ENCODE measurements at regions not wholly inside any gene's neighbourhood (a gene's known extent, or its start where the extent isn't known, plus 50 kb on each side); places are given as distances from the start of the nearest gene placed in this dataset.

GRCh38 chr10:55441777-55442176 is 640.7 kb upstream of the PCDH15 start:
- no peak for ATAC-seq
- DNase-seq: no peak
- Mint-ChIP-seq H3K9me3 (peaks cover 28% of the 10 kb centered on the region), H3K27me3 (ENCODE audit: low read depth) (no peaks in the 10 kb centered on the region), H3K4me3 (no peak overlapping the region), H3K36me3 (ENCODE audit: insufficient read depth) (no peaks in the 10 kb centered on the region), H3K4me1 (ENCODE audit: low read depth) (no peaks in the 10 kb centered on the region)

GRCh38 chr10:55426138-55426537 is 625.1 kb upstream of the PCDH15 start:
- Mint-ChIP-seq H3K4me1 (ENCODE audit: low read depth) (no peaks in the 10 kb centered on the region), H3K4me3 (no peak overlapping the region), H3K27me3 (ENCODE audit: low read depth) (no peaks in the 10 kb centered on the region), H3K9me3 (peaks cover 4% of the 10 kb centered on the region), H3K36me3 (ENCODE audit: insufficient read depth) (no peaks in the 10 kb centered on the region)
- no peak for DNase-seq
- no peak for ATAC-seq

- Mint-ChIP-seq H3K36me3 (ENCODE audit: insufficient read depth) (no peaks in the 10 kb centered on the region), H3K4me1 (ENCODE audit: low read depth) (no peaks in the 10 kb centered on the region), H3K27me3 (ENCODE audit: low read depth) (no peaks in the 10 kb centered on the region), H3K9me3 (peaks cover 12% of the 10 kb centered on the region), H3K4me3 (no peak overlapping the region)
- DNase-seq (no peak), ATAC-seq (no peak)
These were observed 609.4 kb upstream of the PCDH15 start for GRCh38 chr10:55410415-55410885.

GRCh38 chr10:55404094-55404493 is 603.1 kb upstream of the PCDH15 start:
- no peaks in the 10 kb centered on the region for H3K4me1 Mint-ChIP-seq (ENCODE audit: low read depth)
- DNase-seq (no peak), ATAC-seq (no peak)
- peaks cover 5% of the 10 kb centered on the region for H3K9me3 Mint-ChIP-seq
- H3K36me3 Mint-ChIP-seq (ENCODE audit: insufficient read depth): no peaks in the 10 kb centered on the region
- no peaks in the 10 kb centered on the region for H3K27me3 Mint-ChIP-seq (ENCODE audit: low read depth)
- H3K4me3 Mint-ChIP-seq: no peak overlapping the region

GRCh38 chr10:55400075-55400849 is 599.2 kb upstream of the PCDH15 start:
- Mint-ChIP-seq H3K4me3 (no peak overlapping the region), H3K36me3 (ENCODE audit: insufficient read depth) (no peaks in the 10 kb centered on the region), H3K27me3 (ENCODE audit: low read depth) (no peaks in the 10 kb centered on the region), H3K9me3 (no peaks in the 10 kb centered on the region), H3K4me1 (ENCODE audit: low read depth) (no peaks in the 10 kb centered on the region)
- ATAC-seq (no peak), DNase-seq (no peak)

- H3K9me3 Mint-ChIP-seq: no peaks in the 10 kb centered on the region
- no peak for DNase-seq
- no peaks in the 10 kb centered on the region for H3K4me1 Mint-ChIP-seq (ENCODE audit: low read depth)
- no peaks in the 10 kb centered on the region for H3K27me3 Mint-ChIP-seq (ENCODE audit: low read depth)
- H3K36me3 Mint-ChIP-seq (ENCODE audit: insufficient read depth): no peaks in the 10 kb centered on the region
- no peak overlapping the region for H3K4me3 Mint-ChIP-seq
- no peak for ATAC-seq
These were observed 597.5 kb upstream of the PCDH15 start for GRCh38 chr10:55398497-55398882.

- Mint-ChIP-seq H3K36me3 (ENCODE audit: insufficient read depth) (no peaks in the 10 kb centered on the region), H3K4me1 (ENCODE audit: low read depth) (no peaks in the 10 kb centered on the region), H3K4me3 (no peak overlapping the region), H3K9me3 (no peaks in the 10 kb centered on the region), H3K27me3 (ENCODE audit: low read depth) (no peaks in the 10 kb centered on the region)
- DNase-seq (no peak), ATAC-seq (no peak)
These were observed 596.9 kb upstream of the PCDH15 start for GRCh38 chr10:55397777-55398496.

- Mint-ChIP-seq H3K4me1 (ENCODE audit: low read depth) (no peaks in the 10 kb centered on the region), H3K9me3 (peaks cover 17% of the 10 kb centered on the region), H3K27me3 (ENCODE audit: low read depth) (no peaks in the 10 kb centered on the region), H3K4me3 (no peak overlapping the region), H3K36me3 (ENCODE audit: insufficient read depth) (no peaks in the 10 kb centered on the region)
- no peak for DNase-seq
- no peak for ATAC-seq
These were observed 577.2 kb upstream of the PCDH15 start for GRCh38 chr10:55378196-55378595.

- ATAC-seq: no peak
- Mint-ChIP-seq H3K9me3 (peaks cover 14% of the 10 kb centered on the region), H3K4me1 (ENCODE audit: low read depth) (no peaks in the 10 kb centered on the region), H3K27me3 (ENCODE audit: low read depth) (no peaks in the 10 kb centered on the region), H3K4me3 (no peak overlapping the region), H3K36me3 (ENCODE audit: insufficient read depth) (no peaks in the 10 kb centered on the region)
- no peak for DNase-seq
These were observed 573.9 kb upstream of the PCDH15 start for GRCh38 chr10:55374917-55375316.

GRCh38 chr10:55374060-55374459 is 573.0 kb upstream of the PCDH15 start:
- DNase-seq (no peak), ATAC-seq (no peak)
- Mint-ChIP-seq H3K27me3 (ENCODE audit: low read depth) (no peaks in the 10 kb centered on the region), H3K36me3 (ENCODE audit: insufficient read depth) (no peaks in the 10 kb centered on the region), H3K4me1 (ENCODE audit: low read depth) (no peaks in the 10 kb centered on the region), H3K9me3 (peaks cover 14% of the 10 kb centered on the region), H3K4me3 (no peak overlapping the region)

GRCh38 chr10:55369670-55370420 is 568.8 kb upstream of the PCDH15 start:
- DNase-seq (no peak), ATAC-seq (no peak)
- Mint-ChIP-seq H3K4me1 (ENCODE audit: low read depth) (no peaks in the 10 kb centered on the region), H3K36me3 (ENCODE audit: insufficient read depth) (no peaks in the 10 kb centered on the region), H3K9me3 (peaks cover 10% of the 10 kb centered on the region), H3K4me3 (no peak overlapping the region), H3K27me3 (ENCODE audit: low read depth) (no peaks in the 10 kb centered on the region)

- Mint-ChIP-seq H3K27me3 (ENCODE audit: low read depth) (no peaks in the 10 kb centered on the region), H3K9me3 (peaks cover 8% of the 10 kb centered on the region), H3K4me3 (no peak overlapping the region), H3K4me1 (ENCODE audit: low read depth) (no peaks in the 10 kb centered on the region), H3K36me3 (ENCODE audit: insufficient read depth) (no peaks in the 10 kb centered on the region)
- no peak for ATAC-seq
- no peak for DNase-seq
These were observed 567.4 kb upstream of the PCDH15 start for GRCh38 chr10:55368467-55368866.

- Mint-ChIP-seq H3K4me1 (ENCODE audit: low read depth) (no peaks in the 10 kb centered on the region), H3K4me3 (no peak overlapping the region), H3K9me3 (peaks cover 5% of the 10 kb centered on the region), H3K36me3 (ENCODE audit: insufficient read depth) (no peaks in the 10 kb centered on the region), H3K27me3 (ENCODE audit: low read depth) (no peaks in the 10 kb centered on the region)
- ATAC-seq (no peak), DNase-seq (no peak)
These were observed 566.5 kb upstream of the PCDH15 start for GRCh38 chr10:55367555-55367954.

GRCh38 chr10:55358539-55358938 is 557.5 kb upstream of the PCDH15 start:
- no peak for ATAC-seq
- H3K36me3 Mint-ChIP-seq (ENCODE audit: insufficient read depth): no peaks in the 10 kb centered on the region

More at GRCh38 chr10:55358539-55358938, 557.5 kb upstream of the PCDH15 start:
- Mint-ChIP-seq H3K9me3 (peaks cover 8% of the 10 kb centered on the region), H3K4me1 (ENCODE audit: low read depth) (no peaks in the 10 kb centered on the region), H3K27me3 (ENCODE audit: low read depth) (no peaks in the 10 kb centered on the region), H3K4me3 (no peak overlapping the region)
- DNase-seq: no peak

Measured in activated T-cell treated with anti-CD3 and anti-CD28 coated beads, Interleukin-2, amount 50 U/mL, for 4 hours (primary cell).